T-cell (primary cell): ENCODE measurements at regions not wholly inside any gene's neighbourhood (a gene's known extent, or its start where the extent isn't known, plus 50 kb on each side); places are given as distances from the start of the nearest gene placed in this dataset.
"Not testable (repeated sequence)": the region's sequence is repeated elsewhere in the genome, so short reads cannot be mapped to it uniquely, and the experiment has no call there.

Experiments
- ATAC-seq, 4 experiments: fragments of 200-7000 bp in 3 of 4; fragments of 150-1000 bp in 1 of 4; cut with Tn5 transposase; replicated peaks in 1 of 4; 1 replicate in 3 of 4; 2 replicates in 1 of 4; pipeline ENCODE4 v1.10.0; 2021; ENCODE audit warnings: moderate library complexity in 3 of 4, mild to moderate bottlenecking in 2 of 4, moderate number of reproducible peaks in 1 of 4
- CTCF ChIA-PET, 2 donors: fragments of 300-600 bp; sonication (Branson Sonifier 250); formaldehyde crosslinking; loops; one replicate each; lab custom pipeline; 2022; ENCODE audit warnings: antibody characterized with exemption in 2 of 2; lab: Charles Lee
- POLR2A ChIA-PET, 2 donors: fragments of 300-600 bp; sonication (Branson Sonifier 250); formaldehyde crosslinking; loops; one replicate each; lab custom pipeline; 2022; ENCODE audit warnings: antibody characterized with exemption in 2 of 2; lab: Charles Lee
- DNase-seq, 35 experiments: peaks; one replicate each; pipeline versions ENCODE4 v3.0.0 to v3.0.0-alpha.2; 2013 to 2023
- H3K27ac ChIP-seq: one replicate; pipeline ENCODE4 v1.5.1; 2013; ENCODE audit warnings: low read length
- H3K27me3 ChIP-seq, 2 experiments: replicated peaks in 1 of 2; 1 replicate in 1 of 2; 2 replicates in 1 of 2; pipeline versions ENCODE4 v1.6.1 to v1.7.0; 2013; ENCODE audit warnings: low read length in 1 of 2, mixed read lengths in 1 of 2; ENCODE audit not compliant: control insufficient read depth in 2 of 2, insufficient read depth in 2 of 2; ENCODE audit errors: extremely low read depth in 1 of 2
- H3K36me3 ChIP-seq, 2 donors: 1 replicate in 1 of 2; 2 replicates in 1 of 2; pipeline versions ENCODE4 v1.6.1 to v1.7.0; 2013; ENCODE audit warnings: low read length in 1 of 2; ENCODE audit not compliant: control insufficient read depth in 2 of 2, insufficient read depth in 1 of 2; ENCODE audit errors: extremely low read depth in 1 of 2
- H3K4me1 ChIP-seq, 2 experiments: 1 replicate in 1 of 2; 2 replicates in 1 of 2; pipeline versions ENCODE4 v1.6.1 to v1.7.0; 2013; ENCODE audit warnings: low read length in 2 of 2, mixed read lengths in 1 of 2; ENCODE audit not compliant: insufficient read depth in 2 of 2, control insufficient read depth in 1 of 2; ENCODE audit errors: extremely low read depth in 1 of 2
- H3K4me3 ChIP-seq, 2 donors: 1 replicate in 1 of 2; 2 replicates in 1 of 2; pipeline versions ENCODE4 v1.5.1 to v1.7.0; 2013; ENCODE audit warnings: mild to moderate bottlenecking in 2 of 2, low read length in 1 of 2, moderate library complexity in 1 of 2; ENCODE audit not compliant: control insufficient read depth in 1 of 2; ENCODE audit errors: extremely low read depth in 1 of 2
- H3K9me3 ChIP-seq: 2 replicates; pipeline ENCODE4 v1.7.0; 2013
- H3K27ac Mint-ChIP-seq, 2 donors: one replicate each; pipeline ENCODE4 v1.8.0; 2020 to 2021; ENCODE audit warnings: mild to moderate bottlenecking in 2 of 2, mixed read lengths in 2 of 2
- H3K27me3 Mint-ChIP-seq, 2 donors: one replicate each; pipeline ENCODE4 v1.8.0; 2021 to 2022; ENCODE audit warnings: mixed read lengths in 2 of 2
- H3K36me3 Mint-ChIP-seq: one replicate; pipeline ENCODE4 v1.8.0; 2021; ENCODE audit warnings: mixed read lengths
- H3K4me1 Mint-ChIP-seq, 3 donors: one replicate each; pipeline ENCODE4 v1.8.0; 2020 to 2022; ENCODE audit warnings: mixed read lengths in 3 of 3, mild to moderate bottlenecking in 1 of 3
- H3K4me3 Mint-ChIP-seq, 3 donors: one replicate each; pipeline ENCODE4 v1.8.0; 2020 to 2022; ENCODE audit warnings: mild to moderate bottlenecking in 3 of 3, mixed read lengths in 3 of 3, moderate library complexity in 3 of 3
- H3K9me3 Mint-ChIP-seq, 3 donors: one replicate each; pipeline ENCODE4 v1.8.0; 2020 to 2022; ENCODE audit warnings: mixed read lengths in 3 of 3
- WGBS: methylation state at CpG from one replicate; pipeline ENCODE4 v1.1.5; 2013; ENCODE audit warnings: missing lambda C conversion rate; ENCODE audit not compliant: insufficient coverage; 5-methylcytosine and 5-hydroxymethylcytosine counted together

DNA sequence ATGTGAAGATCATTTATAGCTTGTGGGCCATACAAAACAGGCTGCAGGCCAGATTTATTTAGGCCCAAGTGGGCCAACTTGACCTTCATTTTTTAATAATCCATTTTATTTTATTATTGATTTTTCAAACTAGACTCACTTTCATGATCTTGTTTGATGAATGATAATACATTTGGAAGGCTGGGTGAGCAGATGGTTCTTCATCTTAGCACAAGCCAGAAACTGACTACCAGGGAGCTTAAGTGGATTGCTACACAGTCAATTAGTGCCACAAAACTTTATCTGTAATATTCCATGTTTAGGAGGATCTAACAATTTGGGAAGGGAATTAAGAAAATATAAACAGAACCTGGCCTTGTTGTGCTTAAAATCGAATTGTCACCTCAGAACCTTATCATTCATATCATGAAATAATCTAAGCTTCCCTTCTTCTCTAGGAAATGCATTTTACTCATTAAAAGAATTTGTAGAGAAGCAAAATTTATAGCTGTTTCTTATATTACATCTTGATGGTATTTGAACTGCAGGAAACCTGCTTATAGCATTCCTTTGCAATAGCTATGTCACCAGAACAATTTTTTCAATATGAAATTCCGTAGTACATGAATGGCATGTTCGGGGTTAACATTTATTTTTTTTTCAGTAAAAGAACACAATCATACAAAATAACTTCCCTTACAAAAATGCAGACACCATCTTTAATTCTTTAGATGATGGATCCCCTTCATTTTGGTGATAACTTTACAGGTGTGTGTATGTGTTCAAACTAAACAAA lies 62.0 kb upstream of the CSRP2 start:
- POLR2A ChIA-PET: interaction anchor here in 1 of 2 donors (0.6 kb wide), 1 partner anchor 162 kb away, joined by 10 read pairs; no protein-coding TSS in a partner anchor
- Mint-ChIP-seq H3K27ac (no peak overlapping the region), H3K27me3 (no peaks in the 10 kb centered on the region), H3K9me3 (no peaks in the 10 kb centered on the region), H3K4me3 (no peak overlapping the region), H3K4me1 (no peaks in the 10 kb centered on the region), H3K36me3 (no peaks in the 10 kb centered on the region)
- no peak for DNase-seq
- no peak overlapping the region for H3K4me3 ChIP-seq
- no peak overlapping the region for H3K27ac ChIP-seq
- H3K27me3 ChIP-seq: peaks cover 0 to 8% of the 10 kb centered on the region in 2 experiments
- no peaks in the 10 kb centered on the region for H3K4me1 ChIP-seq
- no peak for ATAC-seq
- no peaks in the 10 kb centered on the region for H3K9me3 ChIP-seq
- no CpG with 5 or more reads among the region's 3 CpGs for WGBS
- CTCF ChIA-PET: no interaction called here
- H3K36me3 ChIP-seq: no peaks in the 10 kb centered on the region

- ATAC-seq (no peak), DNase-seq (no peak)
- CTCF ChIA-PET: no interaction called here
- 67% methylated on average over 1 of the region's 1 CpG for WGBS
- Histone ChIP-seq H3K9me3 (no peaks in the 10 kb centered on the region), H3K27me3 (peaks cover 0 to 8% of the 10 kb centered on the region in 2 experiments), H3K36me3 (no peaks in the 10 kb centered on the region), H3K4me3 (no peak overlapping the region), H3K27ac (no peak overlapping the region), H3K4me1 (no peaks in the 10 kb centered on the region)
- no peaks in the 10 kb centered on the region for H3K4me1 Mint-ChIP-seq
- H3K9me3 Mint-ChIP-seq: no peaks in the 10 kb centered on the region
- no peak overlapping the region for H3K27ac Mint-ChIP-seq
- POLR2A ChIA-PET: no interaction called here
- H3K27me3 Mint-ChIP-seq: peaks cover 0 to 4% of the 10 kb centered on the region in 2 donors
- H3K36me3 Mint-ChIP-seq: no peaks in the 10 kb centered on the region
- no peak overlapping the region for H3K4me3 Mint-ChIP-seq
These were observed 60.9 kb upstream of the CSRP2 start for GRCh38 chr12:76939701-76940100.

DNA sequence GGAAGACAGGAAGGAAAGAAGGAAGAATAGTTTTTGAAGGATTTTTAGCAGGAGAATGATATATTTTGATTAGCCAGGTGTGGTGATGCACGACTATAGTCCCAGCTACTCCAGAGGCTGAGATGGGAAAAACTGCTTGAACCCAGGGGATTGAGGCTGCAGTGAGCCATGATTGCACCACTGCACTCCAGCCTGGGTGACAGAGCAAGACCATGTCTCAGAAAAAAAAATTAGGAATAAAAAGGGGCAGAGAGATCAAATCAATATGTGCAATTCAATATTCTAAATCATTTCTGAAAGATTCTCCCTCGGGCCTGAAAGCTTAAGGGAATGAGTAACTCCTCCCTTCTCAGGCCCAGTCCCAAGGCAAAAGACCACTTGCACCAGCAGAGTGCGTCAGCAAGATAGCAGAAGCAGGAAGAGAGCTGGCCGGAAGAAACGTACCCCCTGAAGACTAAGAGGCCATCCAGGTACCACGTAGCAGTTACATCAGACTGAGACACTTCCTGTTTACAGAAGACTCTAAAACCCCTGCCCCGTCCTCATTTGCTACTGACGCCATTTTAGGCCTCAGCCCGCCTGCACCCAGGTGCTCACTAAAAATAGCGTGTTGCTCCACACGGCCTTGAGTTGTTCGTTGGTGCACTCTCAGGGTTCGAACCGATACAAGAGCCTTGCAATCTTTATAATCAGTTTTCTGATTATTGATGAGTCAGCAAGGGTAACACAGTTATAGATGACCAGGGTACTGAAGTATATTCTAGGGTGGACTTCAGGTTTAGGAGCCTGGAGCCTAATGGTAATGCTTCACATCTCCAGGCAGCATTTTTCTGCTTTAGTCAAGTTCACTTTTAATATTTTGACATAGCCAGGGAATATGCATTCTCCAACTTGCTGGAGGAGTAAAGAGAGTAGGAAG lies 57.7 kb upstream of the CSRP2 start:
- H3K27me3 Mint-ChIP-seq: peaks cover 0 to 10% of the 10 kb centered on the region in 2 donors
- no peaks in the 10 kb centered on the region for H3K36me3 ChIP-seq
- no peak overlapping the region for H3K27ac ChIP-seq
- no peaks in the 10 kb centered on the region for H3K9me3 ChIP-seq
- no peak overlapping the region for H3K4me3 ChIP-seq
- CTCF ChIA-PET: interaction anchor here in 1 of 2 donors (0.9 kb wide), 1 partner anchor 28 kb away, joined by 4 read pairs; no protein-coding TSS in a partner anchor
- no peaks in the 10 kb centered on the region for H3K4me1 ChIP-seq
- no peak for ATAC-seq
- DNase-seq: no peak
- H3K9me3 Mint-ChIP-seq: no peaks in the 10 kb centered on the region
- no peaks in the 10 kb centered on the region for H3K4me1 Mint-ChIP-seq
- 84% methylated on average over 11 of the region's 14 CpGs for WGBS
- H3K27ac Mint-ChIP-seq: no peak overlapping the region
- POLR2A ChIA-PET: no interaction called here
- peaks cover 0 to 5% of the 10 kb centered on the region in 2 experiments for H3K27me3 ChIP-seq
- no peak overlapping the region for H3K4me3 Mint-ChIP-seq
- no peaks in the 10 kb centered on the region for H3K36me3 Mint-ChIP-seq

GRCh38 chr12:76933392-76933791 lies 54.6 kb upstream of the CSRP2 start:
- H3K36me3 ChIP-seq, DNase-seq, H3K9me3 Mint-ChIP-seq, H3K9me3 ChIP-seq, H3K36me3 Mint-ChIP-seq, H3K27me3 ChIP-seq, POLR2A ChIA-PET, H3K4me3 ChIP-seq, ATAC-seq, H3K27ac Mint-ChIP-seq, H3K4me1 ChIP-seq, H3K4me1 Mint-ChIP-seq, H3K4me3 Mint-ChIP-seq, H3K27ac ChIP-seq, CTCF ChIA-PET: not testable (repeated sequence)
- no CpG with 5 or more reads among the region's 4 CpGs for WGBS
- peaks cover 4 to 21% of the 10 kb centered on the region in 2 donors for H3K27me3 Mint-ChIP-seq

DNA sequence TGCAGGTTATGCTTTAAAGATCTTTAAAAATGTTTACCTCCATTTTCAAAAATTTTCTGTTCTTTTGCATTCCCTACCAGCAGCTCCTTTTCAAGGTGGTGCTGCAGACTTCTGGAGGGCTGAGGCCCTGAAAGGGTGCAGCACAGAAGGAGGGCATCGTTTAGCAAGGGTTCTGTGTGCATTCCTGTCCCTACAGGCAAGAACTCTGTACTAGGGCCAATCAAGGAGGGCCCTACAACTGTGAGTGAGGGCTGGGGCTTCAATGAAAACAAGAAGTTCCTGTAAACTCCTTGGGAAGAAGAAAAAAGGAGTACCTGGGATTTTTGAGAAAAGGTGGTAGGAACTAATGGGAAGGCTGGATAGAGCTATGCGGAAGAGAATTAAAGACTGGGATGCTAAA lies 50.7 kb upstream of the CSRP2 start:
- no peaks in the 10 kb centered on the region for H3K9me3 Mint-ChIP-seq

More for the DNA sequence above, 50.7 kb upstream of the CSRP2 start:
- no peaks in the 10 kb centered on the region for H3K4me1 Mint-ChIP-seq
- ChIA-PET POLR2A (no interaction called here), CTCF (no interaction called here)
- no peaks in the 10 kb centered on the region for H3K36me3 Mint-ChIP-seq
- Histone ChIP-seq H3K27ac (no peak overlapping the region), H3K36me3 (no peaks in the 10 kb centered on the region), H3K27me3 (no peaks in the 10 kb centered on the region), H3K9me3 (no peaks in the 10 kb centered on the region), H3K4me3 (no peak overlapping the region), H3K4me1 (no peaks in the 10 kb centered on the region)
- DNase-seq: no peak
- 63% methylated on average over 2 of the region's 2 CpGs for WGBS
- no peak for ATAC-seq
- no peak overlapping the region for H3K4me3 Mint-ChIP-seq
- H3K27me3 Mint-ChIP-seq: peaks cover 7 to 22% of the 10 kb centered on the region in 2 donors
- H3K27ac Mint-ChIP-seq: no peak overlapping the region
